ENCODE measurements at regions not wholly inside any gene's neighbourhood (a gene's known extent, or its start where the extent isn't known, plus 50 kb on each side); places are given as distances from the start of the nearest gene placed in this dataset.
"Not testable (repeated sequence)": the region's sequence is repeated elsewhere in the genome, so short reads cannot be mapped to it uniquely, and the experiment has no call there.

GRCh38 chr3:74376323-74376722, 238.1 kb downstream of the CNTN3 start:
- H3K27me3 Mint-ChIP-seq; H3K4me1 Mint-ChIP-seq (ENCODE audit: low read depth); H3K36me3 Mint-ChIP-seq (ENCODE audit: low read depth); H3K4me3 Mint-ChIP-seq; intact Hi-C loops (cut with micrococcal nuclease); H3K27ac Mint-ChIP-seq: not testable (repeated sequence)
- peaks cover 39% of the 10 kb centered on the region for H3K9me3 Mint-ChIP-seq

GRCh38 chr3:74375653-74376052, 238.8 kb downstream of the CNTN3 start:
- intact Hi-C loops (cut with micrococcal nuclease) = no loop called here
- Mint-ChIP-seq H3K4me1 (ENCODE audit: low read depth) (no peaks in the 10 kb centered on the region), H3K4me3 (no peak overlapping the region), H3K36me3 (ENCODE audit: low read depth) (no peaks in the 10 kb centered on the region), H3K27ac (no peak overlapping the region), H3K9me3 (peaks cover 32% of the 10 kb centered on the region), H3K27me3 (no peaks in the 10 kb centered on the region)

GRCh38 chr3:74372743-74373142, 241.7 kb downstream of the CNTN3 start:
- Mint-ChIP-seq H3K9me3 (peaks cover 22% of the 10 kb centered on the region), H3K27ac (no peak overlapping the region), H3K4me1 (ENCODE audit: low read depth) (no peaks in the 10 kb centered on the region), H3K4me3 (no peak overlapping the region), H3K36me3 (ENCODE audit: low read depth) (no peaks in the 10 kb centered on the region), H3K27me3 (no peaks in the 10 kb centered on the region)
- intact Hi-C loops (cut with micrococcal nuclease) = no loop called here

GRCh38 chr3:74370342-74370741, 244.1 kb downstream of the CNTN3 start:
- no peak overlapping the region for H3K27ac Mint-ChIP-seq
- H3K4me3 Mint-ChIP-seq = no peak overlapping the region
- no peaks in the 10 kb centered on the region for H3K36me3 Mint-ChIP-seq (ENCODE audit: low read depth)
- H3K9me3 Mint-ChIP-seq = peaks cover 14% of the 10 kb centered on the region
- H3K4me1 Mint-ChIP-seq (ENCODE audit: low read depth) = no peaks in the 10 kb centered on the region
- intact Hi-C loops (cut with micrococcal nuclease) = no loop called here
- no peaks in the 10 kb centered on the region for H3K27me3 Mint-ChIP-seq

GRCh38 chr3:74366331-74366730, 248.1 kb downstream of the CNTN3 start:
- Mint-ChIP-seq H3K4me1 (ENCODE audit: low read depth) (no peaks in the 10 kb centered on the region), H3K4me3 (no peak overlapping the region), H3K36me3 (ENCODE audit: low read depth) (no peaks in the 10 kb centered on the region), H3K27me3 (no peaks in the 10 kb centered on the region), H3K9me3 (no peaks in the 10 kb centered on the region), H3K27ac (no peak overlapping the region)
- intact Hi-C loops (cut with micrococcal nuclease) = no loop called here

- Mint-ChIP-seq H3K36me3 (ENCODE audit: low read depth) (no peaks in the 10 kb centered on the region), H3K9me3 (no peaks in the 10 kb centered on the region), H3K27me3 (no peaks in the 10 kb centered on the region), H3K4me1 (ENCODE audit: low read depth) (no peaks in the 10 kb centered on the region), H3K4me3 (no peak overlapping the region), H3K27ac (no peak overlapping the region)
- intact Hi-C loops (cut with micrococcal nuclease) = no loop called here
Observed at GRCh38 chr3:74363346-74363745, 251.1 kb downstream of the CNTN3 start.

GRCh38 chr3:74360406-74360805, 254.1 kb downstream of the CNTN3 start:
- Mint-ChIP-seq H3K27me3 (no peaks in the 10 kb centered on the region), H3K4me3 (no peak overlapping the region), H3K4me1 (ENCODE audit: low read depth) (no peaks in the 10 kb centered on the region), H3K9me3 (no peaks in the 10 kb centered on the region), H3K36me3 (ENCODE audit: low read depth) (no peaks in the 10 kb centered on the region), H3K27ac (no peak overlapping the region)
- intact Hi-C loops (cut with micrococcal nuclease) = no loop called here

GRCh38 chr3:74357881-74358280, 256.6 kb downstream of the CNTN3 start:
- Mint-ChIP-seq H3K36me3 (ENCODE audit: low read depth) (no peaks in the 10 kb centered on the region), H3K9me3 (no peaks in the 10 kb centered on the region), H3K27me3 (no peaks in the 10 kb centered on the region)

GRCh38 chr3:74353039-74353438, 261.4 kb downstream of the CNTN3 start:
- Mint-ChIP-seq H3K27ac (no peak overlapping the region), H3K4me3 (no peak overlapping the region), H3K36me3 (ENCODE audit: low read depth) (no peaks in the 10 kb centered on the region), H3K27me3 (no peaks in the 10 kb centered on the region), H3K4me1 (ENCODE audit: low read depth) (no peaks in the 10 kb centered on the region), H3K9me3 (no peaks in the 10 kb centered on the region)
- intact Hi-C loops (cut with micrococcal nuclease) = no loop called here

More at GRCh38 chr3:74357881-74358280, 256.6 kb downstream of the CNTN3 start:
- Mint-ChIP-seq H3K4me3 (no peak overlapping the region), H3K27ac (no peak overlapping the region), H3K4me1 (ENCODE audit: low read depth) (no peaks in the 10 kb centered on the region)
- intact Hi-C loops (cut with micrococcal nuclease) = no loop called here

GRCh38 chr3:74352166-74352565, 262.3 kb downstream of the CNTN3 start:
- intact Hi-C loops (cut with micrococcal nuclease) = no loop called here
- Mint-ChIP-seq H3K4me3 (no peak overlapping the region), H3K4me1 (ENCODE audit: low read depth) (no peaks in the 10 kb centered on the region), H3K27ac (no peak overlapping the region), H3K9me3 (no peaks in the 10 kb centered on the region), H3K36me3 (ENCODE audit: low read depth) (no peaks in the 10 kb centered on the region), H3K27me3 (no peaks in the 10 kb centered on the region)

GRCh38 chr3:74351213-74351612, 263.2 kb downstream of the CNTN3 start:
- H3K4me3 Mint-ChIP-seq = no peak overlapping the region
- no peaks in the 10 kb centered on the region for H3K4me1 Mint-ChIP-seq (ENCODE audit: low read depth)
- H3K36me3 Mint-ChIP-seq (ENCODE audit: low read depth) = no peaks in the 10 kb centered on the region
- intact Hi-C loops (cut with micrococcal nuclease) = no loop called here
- H3K27me3 Mint-ChIP-seq = no peaks in the 10 kb centered on the region
- no peak overlapping the region for H3K27ac Mint-ChIP-seq
- H3K9me3 Mint-ChIP-seq = no peaks in the 10 kb centered on the region

- no peak overlapping the region for H3K4me3 Mint-ChIP-seq
- no peaks in the 10 kb centered on the region for H3K36me3 Mint-ChIP-seq (ENCODE audit: low read depth)
- H3K27me3 Mint-ChIP-seq = no peaks in the 10 kb centered on the region
- intact Hi-C loops (cut with micrococcal nuclease) = no loop called here
- no peaks in the 10 kb centered on the region for H3K4me1 Mint-ChIP-seq (ENCODE audit: low read depth)
- no peak overlapping the region for H3K27ac Mint-ChIP-seq
- H3K9me3 Mint-ChIP-seq = no peaks in the 10 kb centered on the region
Observed at GRCh38 chr3:74349015-74349414, 265.4 kb downstream of the CNTN3 start.

GRCh38 chr3:74347563-74348268, 266.7 kb downstream of the CNTN3 start:
- intact Hi-C loops (cut with micrococcal nuclease) = no loop called here
- Mint-ChIP-seq H3K27me3 (no peaks in the 10 kb centered on the region), H3K36me3 (ENCODE audit: low read depth) (no peaks in the 10 kb centered on the region), H3K27ac (no peak overlapping the region), H3K4me1 (ENCODE audit: low read depth) (no peaks in the 10 kb centered on the region), H3K4me3 (no peak overlapping the region), H3K9me3 (no peaks in the 10 kb centered on the region)

GRCh38 chr3:74346896-74347295, 267.6 kb downstream of the CNTN3 start:
- Mint-ChIP-seq H3K27me3 (no peaks in the 10 kb centered on the region), H3K4me1 (ENCODE audit: low read depth) (no peaks in the 10 kb centered on the region), H3K9me3 (no peaks in the 10 kb centered on the region), H3K4me3 (no peak overlapping the region), H3K27ac (no peak overlapping the region), H3K36me3 (ENCODE audit: low read depth) (no peaks in the 10 kb centered on the region)
- intact Hi-C loops (cut with micrococcal nuclease) = no loop called here

- H3K27me3 Mint-ChIP-seq = no peaks in the 10 kb centered on the region
- H3K36me3 Mint-ChIP-seq (ENCODE audit: low read depth) = no peaks in the 10 kb centered on the region
- H3K4me3 Mint-ChIP-seq = no peak overlapping the region
- no peak overlapping the region for H3K27ac Mint-ChIP-seq
- no peaks in the 10 kb centered on the region for H3K4me1 Mint-ChIP-seq (ENCODE audit: low read depth)
- H3K9me3 Mint-ChIP-seq = no peaks in the 10 kb centered on the region
- intact Hi-C loops (cut with micrococcal nuclease) = no loop called here
Observed at GRCh38 chr3:74345701-74346100, 268.8 kb downstream of the CNTN3 start.

Measured in dendritic cell treated with granulocyte-macrophage colony-stimulating factor and Interleukin-4, amounts not matched to agents 40 ng/mL and 50 ng/mL, for 4 days (primary cell).